ENCODE measurements at regions not wholly inside any gene's neighbourhood (a gene's known extent, or its start where the extent isn't known, plus 50 kb on each side); places are given as distances from the start of the nearest gene placed in this dataset.

DNA sequence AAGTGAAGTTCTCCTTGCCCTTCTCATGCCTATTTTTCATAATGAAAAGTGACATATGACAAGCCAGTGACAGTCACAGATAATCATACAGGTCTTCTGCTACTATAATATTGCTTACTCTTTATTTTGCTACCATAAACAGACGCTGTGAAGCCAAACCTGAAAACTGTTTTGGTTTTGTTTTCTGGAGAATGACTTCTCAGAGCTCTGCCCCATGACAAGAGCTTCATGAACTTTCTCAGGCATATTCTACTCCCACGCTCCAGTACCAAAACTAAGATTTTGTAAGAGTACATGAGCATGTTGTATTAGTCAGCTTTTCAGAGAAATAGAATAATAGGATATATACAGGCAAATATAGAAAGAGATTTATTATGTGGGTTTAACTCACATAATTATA, 64.3 kb upstream of the VTCN1 start:
- no peaks in the 10 kb centered on the region for H3K9me3 Mint-ChIP-seq
- H3K4me1 Mint-ChIP-seq (ENCODE audit: low read depth in 2 of 2) = no peaks in the 10 kb centered on the region
- H3K27ac Mint-ChIP-seq = no peak overlapping the region
- peaks cover 0 to 8% of the 10 kb centered on the region in 2 donors for H3K27me3 Mint-ChIP-seq
- H3K36me3 Mint-ChIP-seq (ENCODE audit: insufficient read depth) = no peaks in the 10 kb centered on the region
- ATAC-seq (replicated peaks) (no peak), DNase-seq (no peak)
- no peak overlapping the region for H3K4me3 Mint-ChIP-seq

DNA sequence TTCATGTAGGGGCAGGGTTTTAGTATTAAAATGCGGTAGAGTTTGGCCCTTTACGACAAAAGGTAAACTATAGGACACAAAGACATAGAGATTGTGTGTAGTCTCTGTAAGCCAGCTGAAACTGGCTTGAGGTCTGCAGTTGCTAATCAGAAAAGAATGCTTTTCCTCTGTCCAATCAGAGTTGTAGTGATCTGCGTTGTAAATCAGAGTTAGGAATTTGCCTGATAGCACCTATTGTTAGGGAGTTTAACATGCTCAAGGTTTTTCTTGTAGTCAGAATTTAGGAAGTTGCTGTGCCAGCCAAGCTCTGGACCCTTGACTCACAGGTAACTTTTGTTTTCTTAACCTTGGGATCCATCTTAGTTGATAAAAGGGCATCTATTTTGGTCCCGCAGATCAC, 61.2 kb upstream of the VTCN1 start:
- DNase-seq (no peak), ATAC-seq (replicated peaks) (no peak)
- peaks cover 7 to 14% of the 10 kb centered on the region in 2 donors for H3K27me3 Mint-ChIP-seq
- H3K4me3 Mint-ChIP-seq = no peak overlapping the region
- H3K36me3 Mint-ChIP-seq (ENCODE audit: insufficient read depth) = no peaks in the 10 kb centered on the region
- no peak overlapping the region for H3K27ac Mint-ChIP-seq
- H3K4me1 Mint-ChIP-seq (ENCODE audit: low read depth in 2 of 2) = no peaks in the 10 kb centered on the region
- H3K9me3 Mint-ChIP-seq = no peaks in the 10 kb centered on the region

DNA sequence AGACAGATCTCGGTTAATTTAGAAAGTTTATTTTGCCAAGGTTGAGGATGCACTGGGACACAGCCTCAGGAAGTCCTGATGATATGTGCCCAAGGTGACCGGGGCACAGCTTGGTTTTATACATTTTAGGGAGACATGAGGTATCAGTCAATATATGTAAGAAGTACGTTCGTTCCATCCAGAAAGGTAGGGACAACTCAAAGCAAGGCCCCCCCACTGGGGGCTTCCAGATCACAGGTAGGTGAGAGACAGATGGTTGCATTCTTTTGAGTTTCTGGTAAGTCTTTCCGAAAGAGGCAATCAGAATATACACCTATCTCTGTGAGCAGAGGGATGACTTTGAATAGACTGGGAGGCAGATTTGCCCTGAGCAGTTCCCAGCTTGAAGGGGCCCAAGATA, 60.4 kb upstream of the VTCN1 start:
- ATAC-seq (replicated peaks) = no peak
- Mint-ChIP-seq H3K4me3 (no peak overlapping the region), H3K4me1 (ENCODE audit: low read depth in 2 of 2) (no peaks in the 10 kb centered on the region), H3K9me3 (no peaks in the 10 kb centered on the region), H3K27me3 (peaks cover 8 to 14% of the 10 kb centered on the region in 2 donors), H3K27ac (no peak overlapping the region), H3K36me3 (ENCODE audit: insufficient read depth) (no peaks in the 10 kb centered on the region)
- DNase-seq = no peak

DNA sequence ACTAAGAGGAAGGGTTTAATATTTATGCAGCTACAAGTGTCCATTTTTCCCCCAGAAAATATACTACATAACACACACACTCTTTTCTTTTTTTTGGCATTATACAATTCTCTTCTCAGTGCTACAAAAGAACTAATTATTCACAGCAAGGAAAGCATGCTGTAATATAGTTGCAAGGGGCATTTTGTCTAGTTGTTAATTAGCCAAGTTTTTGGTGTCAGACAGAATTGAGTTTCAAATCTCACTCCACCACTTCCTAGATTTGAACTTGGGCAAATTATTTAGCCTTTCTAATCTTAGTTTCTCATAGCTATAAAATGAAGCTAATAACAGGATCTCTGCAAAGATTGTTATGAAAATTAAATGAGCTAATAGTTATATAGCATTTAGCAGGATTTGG, 60.0 kb upstream of the VTCN1 start:
- H3K9me3 Mint-ChIP-seq = no peaks in the 10 kb centered on the region
- DNase-seq (no peak), ATAC-seq (replicated peaks) (no peak)

DNA sequence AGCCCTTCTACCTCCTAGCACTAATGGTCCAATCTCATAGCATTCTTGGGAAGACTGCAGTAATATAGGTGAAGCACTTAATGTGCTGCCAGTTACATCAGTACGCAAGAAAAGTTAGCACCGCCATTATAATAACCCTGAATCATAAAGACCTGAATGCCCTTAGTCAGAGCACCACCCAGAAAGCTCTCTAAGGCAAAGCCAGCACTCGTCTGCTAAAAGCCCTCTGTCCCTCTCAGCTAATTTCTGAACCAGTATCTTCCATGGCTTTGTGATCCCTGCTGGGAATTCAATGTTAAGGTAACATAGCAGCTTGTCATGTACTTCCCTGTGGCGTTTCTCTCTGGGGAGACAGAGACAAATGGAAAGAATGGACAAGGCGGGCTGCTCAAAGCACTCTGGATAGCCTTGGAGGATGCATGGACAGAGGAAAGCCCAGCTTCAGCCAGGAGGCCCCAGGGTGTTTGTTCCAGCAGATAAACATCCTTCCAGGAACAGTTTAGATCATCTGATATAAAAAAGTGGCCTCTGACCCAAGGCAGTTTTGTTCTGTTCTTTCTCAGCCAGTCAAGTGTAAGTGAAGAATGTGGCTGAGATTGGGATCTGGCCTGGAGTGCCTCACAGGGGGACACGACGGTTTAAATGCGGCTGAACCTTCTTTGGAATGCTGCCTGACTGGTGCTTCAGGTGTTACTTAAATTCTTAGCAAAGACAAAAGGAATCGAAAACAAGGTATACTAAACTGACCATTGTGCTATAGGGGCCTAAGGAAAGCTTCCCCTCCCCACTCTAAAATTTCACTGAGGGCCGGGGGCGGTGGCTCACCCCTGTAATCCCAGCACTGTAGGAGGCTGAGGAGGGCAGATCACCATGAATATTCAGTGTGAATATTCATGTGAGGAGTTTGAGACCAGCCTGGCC, 58.1 kb upstream of the VTCN1 start:
- Mint-ChIP-seq H3K4me3 (no peak overlapping the region), H3K27me3 (peaks cover 24 to 25% of the 10 kb centered on the region in 2 donors), H3K4me1 (ENCODE audit: low read depth in 2 of 2) (no peaks in the 10 kb centered on the region), H3K27ac (no peak overlapping the region), H3K36me3 (ENCODE audit: insufficient read depth) (no peaks in the 10 kb centered on the region), H3K9me3 (no peaks in the 10 kb centered on the region)
- DNase-seq (no peak), ATAC-seq (replicated peaks) (no peak)

More for the DNA sequence above, 60.0 kb upstream of the VTCN1 start:
- Mint-ChIP-seq H3K27ac (no peak overlapping the region), H3K4me1 (ENCODE audit: low read depth in 2 of 2) (no peaks in the 10 kb centered on the region), H3K36me3 (ENCODE audit: insufficient read depth) (no peaks in the 10 kb centered on the region), H3K27me3 (peaks cover 12 to 17% of the 10 kb centered on the region in 2 donors), H3K4me3 (no peak overlapping the region)

DNA sequence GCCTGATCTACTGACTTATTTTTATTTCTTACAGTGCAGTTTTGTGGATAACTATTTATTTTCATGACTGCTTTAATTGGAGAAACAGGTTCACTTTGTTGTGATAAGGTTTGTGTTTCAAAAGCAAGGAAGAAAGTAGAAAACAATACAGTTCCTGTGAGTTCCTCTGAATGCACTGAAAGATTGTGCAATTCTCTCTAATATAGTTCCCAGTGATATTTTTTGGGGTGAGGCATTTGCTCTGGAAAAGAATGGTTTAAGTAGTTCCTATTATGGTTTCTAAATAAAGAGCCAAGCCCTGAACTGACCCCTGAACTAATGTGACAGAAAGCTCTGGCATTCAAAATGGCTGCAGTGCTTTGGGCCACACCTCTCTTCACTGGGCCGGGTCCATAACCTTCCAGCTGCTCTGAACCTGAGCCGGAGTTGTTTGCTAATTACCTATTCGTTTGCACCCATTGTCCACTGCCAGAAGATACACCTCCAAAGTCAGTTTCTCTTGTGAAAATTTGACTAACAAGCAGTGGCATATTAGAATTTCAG, 56.6 kb upstream of the VTCN1 start:
- no peak for DNase-seq
- H3K27me3 Mint-ChIP-seq = peaks cover 29 to 40% of the 10 kb centered on the region in 2 donors
- H3K27ac Mint-ChIP-seq = no peak overlapping the region
- H3K36me3 Mint-ChIP-seq (ENCODE audit: insufficient read depth) = no peaks in the 10 kb centered on the region
- no peak overlapping the region for H3K4me3 Mint-ChIP-seq
- H3K9me3 Mint-ChIP-seq = no peaks in the 10 kb centered on the region
- ATAC-seq (replicated peaks) = no peak
- H3K4me1 Mint-ChIP-seq (ENCODE audit: low read depth in 2 of 2) = no peaks in the 10 kb centered on the region

DNA sequence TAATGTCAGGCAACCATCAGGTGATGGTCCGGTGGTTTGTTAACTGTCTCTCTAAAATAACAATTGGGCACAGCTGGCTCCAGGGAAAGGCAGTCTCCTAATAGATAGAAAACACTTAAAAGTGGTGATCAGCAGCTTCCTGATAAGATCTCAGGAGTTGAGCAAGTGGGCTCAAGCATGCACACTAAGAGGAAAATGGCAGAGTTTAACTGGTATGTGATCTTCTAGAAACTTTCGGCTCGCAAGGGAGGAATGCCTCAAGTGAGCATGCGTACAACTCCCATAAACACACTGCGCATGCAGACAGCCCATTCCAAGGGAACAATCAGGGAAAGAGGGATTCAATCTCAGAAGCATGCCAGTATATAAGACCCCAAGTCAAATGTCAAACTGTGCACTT, 52.2 kb upstream of the VTCN1 start:
- no peak overlapping the region for H3K4me3 Mint-ChIP-seq
- DNase-seq (no peak), ATAC-seq (replicated peaks) (no peak)
- H3K36me3 Mint-ChIP-seq (ENCODE audit: insufficient read depth) = no peaks in the 10 kb centered on the region
- H3K27me3 Mint-ChIP-seq = peaks cover 36 to 64% of the 10 kb centered on the region in 2 donors
- no peaks in the 10 kb centered on the region for H3K4me1 Mint-ChIP-seq (ENCODE audit: low read depth in 2 of 2)
- H3K9me3 Mint-ChIP-seq = no peaks in the 10 kb centered on the region
- no peak overlapping the region for H3K27ac Mint-ChIP-seq

DNA sequence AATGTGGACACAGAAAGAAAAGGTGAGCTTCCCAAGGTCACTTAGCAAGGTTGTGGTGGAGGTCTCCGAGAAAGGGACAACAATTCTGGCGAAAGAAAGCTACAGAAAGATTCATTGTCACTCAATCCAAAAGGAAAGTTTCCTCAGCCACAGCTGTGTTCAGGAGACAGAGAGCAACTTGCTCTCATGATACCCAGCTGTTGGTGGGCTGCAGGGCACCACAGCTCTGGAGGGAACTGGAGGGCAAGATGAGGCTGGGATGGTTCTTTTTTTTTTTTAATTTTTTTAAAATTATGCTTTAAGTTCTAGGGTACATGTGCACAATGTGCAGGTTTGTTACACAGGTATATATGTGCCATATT, 50.7 kb upstream of the VTCN1 start:
- no peak for ATAC-seq (replicated peaks)
- no peak overlapping the region for H3K4me3 Mint-ChIP-seq
- DNase-seq = no peak
- peaks cover 40 to 72% of the 10 kb centered on the region in 2 donors for H3K27me3 Mint-ChIP-seq
- H3K9me3 Mint-ChIP-seq = no peaks in the 10 kb centered on the region
- no peaks in the 10 kb centered on the region for H3K4me1 Mint-ChIP-seq (ENCODE audit: low read depth in 2 of 2)
- no peaks in the 10 kb centered on the region for H3K36me3 Mint-ChIP-seq (ENCODE audit: insufficient read depth)
- H3K27ac Mint-ChIP-seq = no peak overlapping the region

DNA sequence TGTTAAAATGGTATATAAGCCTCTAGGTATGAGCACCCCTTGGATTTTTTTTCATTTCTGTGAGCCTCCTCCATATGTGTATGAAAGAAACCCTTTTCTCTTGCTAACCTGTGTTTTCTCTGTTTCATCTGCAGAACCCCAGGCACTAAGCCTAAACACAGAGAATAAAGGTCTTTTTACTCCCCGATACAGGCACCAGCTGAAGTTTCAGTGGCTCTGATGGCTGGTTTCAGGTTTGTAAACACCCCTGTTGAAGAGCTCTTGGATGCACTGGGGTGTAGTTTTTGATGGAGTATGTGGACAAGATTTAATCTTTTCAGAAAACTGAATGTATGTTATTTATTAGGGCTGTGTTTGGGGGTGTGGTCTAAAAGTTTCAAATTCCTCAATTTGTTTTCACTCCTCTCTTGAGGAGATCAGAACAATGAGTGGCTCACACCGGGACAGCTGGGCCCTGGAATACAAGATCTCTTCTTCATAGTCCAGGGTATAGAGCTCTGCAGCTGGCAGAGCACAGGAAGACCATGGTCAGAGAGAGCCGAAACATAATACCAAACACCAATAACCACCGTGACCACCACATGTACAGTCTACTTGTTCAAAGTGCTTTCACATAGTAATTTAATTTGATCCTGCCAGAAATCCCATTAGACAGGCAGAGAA, 50.2 kb upstream of the VTCN1 start:
- Mint-ChIP-seq H3K4me3 (no peak overlapping the region), H3K27me3 (peaks cover 44 to 74% of the 10 kb centered on the region in 2 donors), H3K4me1 (ENCODE audit: low read depth in 2 of 2) (no peaks in the 10 kb centered on the region), H3K27ac (no peak overlapping the region), H3K9me3 (no peaks in the 10 kb centered on the region), H3K36me3 (ENCODE audit: insufficient read depth) (no peaks in the 10 kb centered on the region)
- ATAC-seq (replicated peaks) (no peak), DNase-seq (no peak)

Measured in effector memory CD8-positive, alpha-beta T cell (primary cell).